Lower leg skin (tissue), 3 donors: ENCODE measurements at regions not wholly inside any gene's neighbourhood (a gene's known extent, or its start where the extent isn't known, plus 50 kb on each side); places are given as distances from the start of the nearest gene placed in this dataset.

Experiments used
- CTCF ChIP-seq, 3 donors: fragments of 450-650 bp; IDR thresholded peaks; one replicate each; pipeline ENCODE4 v1.5.1; 2016; ENCODE audit warnings: antibody characterized with exemption in 3 of 3, mild to moderate bottlenecking in 3 of 3, moderate library complexity in 2 of 3
- POLR2A ChIP-seq, 2 donors: fragments of 450-650 bp; IDR thresholded peaks; one replicate each; pipeline ENCODE4 v1.6.1; 2016 to 2017; ENCODE audit warnings: antibody characterized with exemption in 2 of 2, mild to moderate bottlenecking in 1 of 2, moderate library complexity in 1 of 2

GRCh38 chr13:89940383-89940782 is 1407.1 kb upstream of the MIR17HG start:
- TF ChIP-seq POLR2A (IDR thresholded peaks at IDR 0.05) (no peak), CTCF (IDR thresholded peaks at IDR 0.05) (no peak)
